Astrocyte (in vitro differentiated cells and primary cell): ENCODE measurements at regions not wholly inside any gene's neighbourhood (a gene's known extent, or its start where the extent isn't known, plus 50 kb on each side); places are given as distances from the start of the nearest gene placed in this dataset.

Experiments
- CTCF ChIP-seq: IDR thresholded peaks from 2 replicates; pipeline ENCODE4 v1.5.1; 2011; ENCODE audit warnings: low read depth, mild to moderate bottlenecking, inconsistent platforms, low read length, moderate library complexity; ENCODE audit not compliant: insufficient read depth
- EZH2 ChIP-seq: IDR thresholded peaks from 2 replicates; pipeline ENCODE4 v1.6.1; 2012; ENCODE audit warnings: mild to moderate bottlenecking, low read length, inconsistent platforms; ENCODE audit not compliant: insufficient read depth

DNA sequence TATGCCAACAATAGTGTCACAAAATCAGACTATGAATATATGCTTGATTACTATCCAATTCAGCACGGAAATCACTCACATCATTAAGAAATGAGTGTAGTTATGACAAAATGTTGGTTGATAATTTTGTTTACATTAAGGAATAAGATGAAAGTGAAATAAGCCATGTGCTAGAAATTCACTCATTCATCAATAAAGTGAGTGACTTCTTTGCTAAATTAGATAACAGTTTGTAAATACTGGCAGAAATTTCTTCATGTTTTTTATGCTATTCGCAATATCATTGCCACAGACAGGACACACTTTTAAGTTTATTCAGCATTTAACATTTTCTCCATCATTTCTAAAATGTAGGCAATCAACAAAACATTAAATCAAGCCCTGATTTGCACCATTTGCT lies 147.5 kb upstream of the FSCB start:
- TF ChIP-seq CTCF = no peak
- TF ChIP-seq EZH2 = no peak
